ENCODE measurements at regions not wholly inside any gene's neighbourhood (a gene's known extent, or its start where the extent isn't known, plus 50 kb on each side); places are given as distances from the start of the nearest gene placed in this dataset.

GRCh38 chr7:149685455-149685854, 87.9 kb downstream of the ZNF467 start:
- ATAC-seq: no peak
- peaks cover 34 to 68% of the 10 kb centered on the region in 2 donors for H3K27me3 Mint-ChIP-seq (ENCODE audit: low read depth in 2 of 2)
- H3K27ac ChIP-seq (ENCODE audit: low read length): no peak overlapping the region

GRCh38 chr7:149683898-149684297, 89.5 kb downstream of the ZNF467 start:
- H3K27ac Mint-ChIP-seq: no peak overlapping the region
- H3K4me3 ChIP-seq (ENCODE audit: low read length): no peak overlapping the region
- no peak for ATAC-seq
- no peaks in the 10 kb centered on the region for H3K4me1 Mint-ChIP-seq
- no peak overlapping the region for H3K27ac ChIP-seq (ENCODE audit: low read length)
- WGBS (ENCODE audit: insufficient coverage): 88% methylated on average over 1 of the region's 2 CpGs
- H3K4me3 Mint-ChIP-seq: no peak overlapping the region
- no peaks in the 10 kb centered on the region for H3K9me3 Mint-ChIP-seq
- peaks cover 4% of the 10 kb centered on the region for H3K9me3 ChIP-seq (ENCODE audit: control insufficient read depth, insufficient read depth, low read length)
- peaks cover 2% of the 10 kb centered on the region for H3K27me3 ChIP-seq (ENCODE audit: control insufficient read depth, insufficient read depth, low read length)
- TF ChIP-seq CTCF (IDR thresholded peaks at IDR 0.05): no peak
- peaks cover 28 to 65% of the 10 kb centered on the region in 2 donors for H3K27me3 Mint-ChIP-seq (ENCODE audit: low read depth in 2 of 2)
- H3K4me1 ChIP-seq (ENCODE audit: control insufficient read depth, insufficient read depth, low read length): no peaks in the 10 kb centered on the region
- intact Hi-C loops (cut with micrococcal nuclease): no loop called here
- H3K36me3 ChIP-seq (ENCODE audit: control insufficient read depth, insufficient read depth, low read length): no peaks in the 10 kb centered on the region
- DNase-seq: no peak
- peaks cover 7% of the 10 kb centered on the region for H3K36me3 Mint-ChIP-seq

More at GRCh38 chr7:149685455-149685854, 87.9 kb downstream of the ZNF467 start:
- H3K4me3 ChIP-seq (ENCODE audit: low read length): no peak overlapping the region
- H3K9me3 ChIP-seq (ENCODE audit: control insufficient read depth, insufficient read depth, low read length): peaks cover 4% of the 10 kb centered on the region
- 100% methylated on average over 3 of the region's 3 CpGs for WGBS (ENCODE audit: insufficient coverage)
- no peak for DNase-seq
- H3K36me3 ChIP-seq (ENCODE audit: control insufficient read depth, insufficient read depth, low read length): no peaks in the 10 kb centered on the region
- H3K27me3 ChIP-seq (ENCODE audit: control insufficient read depth, insufficient read depth, low read length): peaks cover 5% of the 10 kb centered on the region
- TF ChIP-seq CTCF (IDR thresholded peaks at IDR 0.05): no peak
- intact Hi-C loops (cut with micrococcal nuclease): no loop called here
- H3K36me3 Mint-ChIP-seq: peaks cover 6% of the 10 kb centered on the region
- H3K27ac Mint-ChIP-seq: no peak overlapping the region
- H3K9me3 Mint-ChIP-seq: no peaks in the 10 kb centered on the region
- no peak overlapping the region for H3K4me3 Mint-ChIP-seq
- no peaks in the 10 kb centered on the region for H3K4me1 Mint-ChIP-seq
- no peaks in the 10 kb centered on the region for H3K4me1 ChIP-seq (ENCODE audit: control insufficient read depth, insufficient read depth, low read length)

- H3K9me3 ChIP-seq (ENCODE audit: control insufficient read depth, insufficient read depth, low read length): peaks cover 4% of the 10 kb centered on the region
- no peak overlapping the region for H3K27ac Mint-ChIP-seq
- H3K4me1 ChIP-seq (ENCODE audit: control insufficient read depth, insufficient read depth, low read length): no peaks in the 10 kb centered on the region
- peaks cover 7% of the 10 kb centered on the region for H3K36me3 Mint-ChIP-seq
- H3K27me3 Mint-ChIP-seq (ENCODE audit: low read depth in 2 of 2): peaks cover 28 to 60% of the 10 kb centered on the region in 2 donors
- no peaks in the 10 kb centered on the region for H3K9me3 Mint-ChIP-seq
- no peaks in the 10 kb centered on the region for H3K36me3 ChIP-seq (ENCODE audit: control insufficient read depth, insufficient read depth, low read length)
- peaks cover 2% of the 10 kb centered on the region for H3K27me3 ChIP-seq (ENCODE audit: control insufficient read depth, insufficient read depth, low read length)
- no peaks in the 10 kb centered on the region for H3K4me1 Mint-ChIP-seq
- TF ChIP-seq CTCF (IDR thresholded peaks at IDR 0.05): no peak
- DNase-seq (no peak), ATAC-seq (no peak)
- H3K4me3 Mint-ChIP-seq: no peak overlapping the region
- no peak overlapping the region for H3K4me3 ChIP-seq (ENCODE audit: low read length)
- intact Hi-C loops (cut with micrococcal nuclease): no loop called here
- H3K27ac ChIP-seq (ENCODE audit: low read length): no peak overlapping the region
- WGBS (ENCODE audit: insufficient coverage): 93% methylated on average over 2 of the region's 2 CpGs
Observed at GRCh38 chr7:149683181-149683580, 90.2 kb downstream of the ZNF467 start.

GRCh38 chr7:149682038-149682437, 91.3 kb downstream of the ZNF467 start:
- peaks cover 28 to 49% of the 10 kb centered on the region in 2 donors for H3K27me3 Mint-ChIP-seq (ENCODE audit: low read depth in 2 of 2)
- no peak overlapping the region for H3K27ac ChIP-seq (ENCODE audit: low read length)
- H3K27me3 ChIP-seq (ENCODE audit: control insufficient read depth, insufficient read depth, low read length): peaks cover 2% of the 10 kb centered on the region
- H3K9me3 ChIP-seq (ENCODE audit: control insufficient read depth, insufficient read depth, low read length): peaks cover 4% of the 10 kb centered on the region
- intact Hi-C loops (cut with micrococcal nuclease): no loop called here
- no peak overlapping the region for H3K4me3 ChIP-seq (ENCODE audit: low read length)
- peaks cover 7% of the 10 kb centered on the region for H3K36me3 Mint-ChIP-seq
- no peak for TF ChIP-seq CTCF (IDR thresholded peaks at IDR 0.05)
- no peak for ATAC-seq
- H3K4me1 Mint-ChIP-seq: no peaks in the 10 kb centered on the region
- no peaks in the 10 kb centered on the region for H3K36me3 ChIP-seq (ENCODE audit: control insufficient read depth, insufficient read depth, low read length)
- H3K9me3 Mint-ChIP-seq: no peaks in the 10 kb centered on the region
- H3K27ac Mint-ChIP-seq: no peak overlapping the region
- H3K4me3 Mint-ChIP-seq: no peak overlapping the region
- DNase-seq: no peak
- H3K4me1 ChIP-seq (ENCODE audit: control insufficient read depth, insufficient read depth, low read length): no peaks in the 10 kb centered on the region

Data from natural killer cell (primary cell).